Putamen (tissue), 1 donor: ENCODE measurements at regions not wholly inside any gene's neighbourhood (a gene's known extent, or its start where the extent isn't known, plus 50 kb on each side); places are given as distances from the start of the nearest gene placed in this dataset.

Experiments
- DNase-seq: peaks from one replicate; pipeline ENCODE4 v3.0.0-alpha.2; 2016; ENCODE audit warnings: low spot score

DNA sequence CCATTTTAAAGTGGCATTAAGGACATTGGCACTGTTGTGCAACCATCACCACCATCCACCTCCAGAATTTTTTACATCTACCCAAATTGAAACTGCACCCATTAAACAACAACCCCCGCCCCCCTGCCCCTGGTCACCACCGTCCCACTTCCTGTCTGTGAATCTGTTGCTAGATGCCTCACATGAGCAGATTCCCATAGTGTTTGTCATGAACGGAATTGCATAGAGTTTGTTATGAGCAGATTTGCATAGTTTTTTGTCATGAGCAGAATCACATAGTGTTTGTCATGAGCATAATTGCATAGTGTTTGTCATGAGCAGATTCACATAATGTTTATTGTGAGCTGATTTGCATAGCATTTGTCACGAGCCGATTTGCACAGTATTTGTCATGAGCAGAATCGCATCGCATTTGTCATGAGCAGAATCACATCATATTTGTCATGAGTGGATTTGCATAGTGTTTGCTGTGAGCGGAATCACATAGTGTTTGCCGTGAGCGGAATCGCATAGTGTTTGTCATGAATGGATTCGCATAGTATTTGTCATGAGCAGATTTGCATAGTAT is 54.0 kb upstream of the GTF3A start:
- DNase-seq: no peak

DNA sequence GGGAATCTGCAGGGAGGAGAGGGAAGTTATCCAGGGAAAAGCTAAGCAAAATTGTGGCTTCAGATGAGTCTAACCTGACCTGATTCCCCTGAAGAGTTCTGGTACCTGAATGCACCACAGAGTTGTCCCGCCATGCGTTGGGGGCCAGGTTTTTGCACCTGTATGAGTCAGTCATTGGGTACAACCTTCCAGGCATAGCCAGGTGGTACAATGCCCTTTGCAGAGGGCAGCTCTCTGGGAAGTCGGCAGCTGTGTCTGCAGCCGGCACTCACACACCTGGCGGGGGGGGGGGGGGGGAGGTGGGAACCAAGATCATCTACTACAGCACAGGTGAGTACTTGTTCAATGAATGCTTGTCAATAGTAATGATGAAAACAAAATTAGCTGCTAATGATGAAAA is 52.5 kb upstream of the GTF3A start:
- no peak for DNase-seq

- DNase-seq: no peak
Observed at GRCh38 chr13:27372896-27373295, 51.5 kb upstream of the GTF3A start.

- no peak for DNase-seq
Observed at GRCh38 chr13:27374126-27374613, 50.2 kb upstream of the GTF3A start.
